ENCODE measurements at regions not wholly inside any gene's neighbourhood (a gene's known extent, or its start where the extent isn't known, plus 50 kb on each side); places are given as distances from the start of the nearest gene placed in this dataset.

DNA sequence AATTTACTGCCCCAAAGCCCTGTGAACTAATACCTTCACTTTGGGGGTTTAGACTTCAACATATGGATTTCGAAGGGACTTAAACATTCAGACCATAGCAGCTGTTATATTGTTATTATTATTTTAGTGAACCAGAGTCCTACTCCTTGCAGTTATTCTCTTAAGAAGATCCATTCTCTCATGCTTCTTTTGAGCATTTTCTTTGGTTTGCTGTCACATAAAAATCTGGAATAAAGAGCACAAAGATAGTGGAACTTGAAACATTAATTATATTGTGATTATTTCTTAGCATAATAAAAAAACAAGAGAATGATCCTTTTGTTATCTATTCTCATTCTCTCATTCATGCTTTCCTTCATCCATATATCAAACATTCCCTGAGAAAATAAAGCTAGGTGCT, 166.4 kb upstream of the GBE1 start:
- no peak for ATAC-seq
- no peak for TF ChIP-seq CSDC2 (CRISPR knock-in tag; IDR thresholded peaks at IDR 0.05)
- no peak for TF ChIP-seq ZNF8 (CRISPR knock-in tag; IDR thresholded peaks at IDR 0.05)
- TF ChIP-seq ISL1 (CRISPR knock-in tag; IDR thresholded peaks at IDR 0.05), result no peak

GRCh38 chr3:81925385-81925784, 163.9 kb upstream of the GBE1 start:
- TF ChIP-seq SNAI2 (CRISPR knock-in tag; IDR thresholded peaks at IDR 0.05), result no peak
- no peak for TF ChIP-seq POU6F1 (CRISPR knock-in tag; IDR thresholded peaks at IDR 0.05; ENCODE audit: borderline replicate concordance, low read depth)
- no peak for TF ChIP-seq ZNF8 (CRISPR knock-in tag; IDR thresholded peaks at IDR 0.05)

DNA sequence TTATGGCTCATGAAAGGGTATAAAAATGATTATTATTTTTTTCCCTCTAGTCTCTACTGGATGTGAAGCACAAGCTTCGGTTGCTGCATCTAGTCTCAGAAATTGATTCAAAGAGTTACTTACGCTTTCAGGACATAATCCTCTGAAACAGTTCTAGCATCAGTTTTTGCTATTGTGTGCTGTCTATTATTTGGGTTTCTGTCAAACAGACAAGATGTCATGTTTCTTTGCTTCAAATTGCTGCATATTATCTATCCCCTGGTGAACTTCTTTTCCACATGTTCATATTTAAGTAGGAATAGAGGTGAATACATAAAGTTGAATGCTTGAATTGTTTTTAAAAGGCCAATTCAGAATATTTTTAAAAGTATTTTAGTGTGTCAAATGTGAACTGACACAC, 161.6 kb upstream of the GBE1 start:
- TF ChIP-seq ESRRG (CRISPR knock-in tag; IDR thresholded peaks at IDR 0.05), result no peak
- no peak for TF ChIP-seq CSDC2 (CRISPR knock-in tag; IDR thresholded peaks at IDR 0.05)
- TF ChIP-seq, protein P1, sequence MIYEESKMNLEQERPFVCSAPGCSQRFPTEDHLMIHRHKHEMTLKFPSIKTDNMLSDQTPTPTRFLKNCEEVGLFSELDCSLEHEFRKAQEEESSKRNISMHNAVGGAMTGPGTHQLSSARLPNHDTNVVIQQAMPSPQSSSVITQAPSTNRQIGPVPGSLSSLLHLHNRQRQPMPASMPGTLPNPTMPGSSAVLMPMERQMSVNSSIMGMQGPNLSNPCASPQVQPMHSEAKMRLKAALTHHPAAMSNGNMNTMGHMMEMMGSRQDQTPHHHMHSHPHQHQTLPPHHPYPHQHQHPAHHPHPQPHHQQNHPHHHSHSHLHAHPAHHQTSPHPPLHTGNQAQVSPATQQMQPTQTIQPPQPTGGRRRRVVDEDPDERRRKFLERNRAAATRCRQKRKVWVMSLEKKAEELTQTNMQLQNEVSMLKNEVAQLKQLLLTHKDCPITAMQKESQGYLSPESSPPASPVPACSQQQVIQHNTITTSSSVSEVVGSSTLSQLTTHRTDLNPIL (CRISPR knock-in tag; IDR thresholded peaks at IDR 0.05; ENCODE audit: low read depth), result no peak
- no peak for TF ChIP-seq ZNF8 (CRISPR knock-in tag; IDR thresholded peaks at IDR 0.05)
- no peak for TF ChIP-seq ZNF70 (CRISPR knock-in tag; IDR thresholded peaks at IDR 0.05)
- ATAC-seq, result no peak

More at GRCh38 chr3:81925385-81925784, 163.9 kb upstream of the GBE1 start:
- no peak for ATAC-seq

DNA sequence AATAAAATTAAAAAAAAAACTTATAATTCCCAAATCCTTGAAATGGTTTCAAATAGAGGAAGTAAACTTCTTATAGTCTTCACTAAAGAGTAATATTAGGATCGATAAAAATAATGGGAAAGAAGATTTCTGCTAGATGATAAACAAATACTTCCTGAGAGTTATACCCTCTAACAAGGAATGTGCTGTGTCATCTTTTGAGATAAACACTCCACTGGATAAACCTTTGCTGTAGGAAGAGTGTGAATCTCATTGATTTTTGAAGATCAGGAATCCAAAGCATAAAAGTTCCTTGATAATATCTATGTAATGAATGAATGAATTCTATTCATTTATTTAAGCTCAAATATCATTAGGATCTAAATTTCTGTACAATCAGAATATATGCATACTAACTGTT, 161.0 kb upstream of the GBE1 start:
- TF ChIP-seq SNAI2 (CRISPR knock-in tag; IDR thresholded peaks at IDR 0.05) (no peak), PATZ1 (CRISPR knock-in tag; IDR thresholded peaks at IDR 0.05; ENCODE audit: borderline replicate concordance) (no peak), POU6F1 (CRISPR knock-in tag; IDR thresholded peaks at IDR 0.05; ENCODE audit: borderline replicate concordance, low read depth) (no peak), PPARA (CRISPR knock-in tag; IDR thresholded peaks at IDR 0.05; ENCODE audit: borderline replicate concordance) (no peak), ESRRG (CRISPR knock-in tag; IDR thresholded peaks at IDR 0.05) (no peak), ZNF8 (CRISPR knock-in tag; IDR thresholded peaks at IDR 0.05) (no peak), ZFP30 (CRISPR knock-in tag; IDR thresholded peaks at IDR 0.05) (no peak), CSRNP3 (CRISPR knock-in tag; IDR thresholded peaks at IDR 0.05) (no peak), ZFP3 (CRISPR knock-in tag; IDR thresholded peaks at IDR 0.05) (no peak), ISL1 (CRISPR knock-in tag; IDR thresholded peaks at IDR 0.05) (no peak), RARB (CRISPR knock-in tag; IDR thresholded peaks at IDR 0.05) (no peak), GLIS3 (CRISPR knock-in tag; IDR thresholded peaks at IDR 0.05) (no peak)
- TF ChIP-seq, protein P1 (CRISPR knock-in tag; IDR thresholded peaks at IDR 0.05; ENCODE audit: low read depth), result no peak

GRCh38 chr3:81920816-81921215, 159.4 kb upstream of the GBE1 start:
- ATAC-seq, result no peak
- peak; percentile 76 for TF ChIP-seq ISL1 (CRISPR knock-in tag; IDR thresholded peaks at IDR 0.05)
- peak; percentile 64 for TF ChIP-seq TCF4 (CRISPR knock-in tag; IDR thresholded peaks at IDR 0.05; ENCODE audit: borderline replicate concordance)
- no peak for TF ChIP-seq BACH2 (CRISPR knock-in tag; IDR thresholded peaks at IDR 0.05; ENCODE audit: borderline replicate concordance)

More for the DNA sequence above, 161.0 kb upstream of the GBE1 start:
- ATAC-seq, result no peak
